ENCODE measurements at regions not wholly inside any gene's neighbourhood (a gene's known extent, or its start where the extent isn't known, plus 50 kb on each side); places are given as distances from the start of the nearest gene placed in this dataset.

- Histone ChIP-seq H3K14ac (ENCODE audit: low read length in 2 of 2) (no peak overlapping the region), H3K27me3 (ENCODE audit: control insufficient read depth in 1 of 2, insufficient read depth in 1 of 2, low read length in 2 of 2) (no peaks in the 10 kb centered on the region), H3K27ac (ENCODE audit: low read length, poor library complexity, severe bottlenecking) (no peak overlapping the region), H3K9ac (ENCODE audit: low read length) (no peak overlapping the region), H4K91ac (ENCODE audit: low read length) (no peak overlapping the region), H2AK5ac (ENCODE audit: low read length, severe bottlenecking) (no peak overlapping the region), H2AFZ (ENCODE audit: low read depth, low read length) (no peak overlapping the region), H3K4me3 (ENCODE audit: insufficient read depth in 1 of 2, low read depth in 1 of 2, low read length in 2 of 2) (no peak overlapping the region), H3K4me2 (ENCODE audit: low read length, poor library complexity, severe bottlenecking) (no peak overlapping the region), H3K4ac (ENCODE audit: low read depth in 1 of 2, low read length in 2 of 2) (no peak overlapping the region), H3K4me1 (ENCODE audit: control insufficient read depth, insufficient read depth, low read depth, low read length) (peaks cover 2% of the 10 kb centered on the region), H3K23ac (ENCODE audit: low read length in 2 of 2) (no peak overlapping the region), H3K36me3 (ENCODE audit: control insufficient read depth in 1 of 2, insufficient read depth in 2 of 2, low read depth in 1 of 2, low read length in 2 of 2) (no peaks in the 10 kb centered on the region), H2BK12ac (ENCODE audit: low read length in 2 of 2) (no peak overlapping the region), H2BK120ac (ENCODE audit: low read depth, low read length) (no peak overlapping the region), H3K79me1 (replicated peaks; ENCODE audit: low read length, poor library complexity, severe bottlenecking) (no peaks in the 10 kb centered on the region), H3K9me3 (ENCODE audit: control insufficient read depth, low read length) (no peaks in the 10 kb centered on the region), H2BK5ac (ENCODE audit: low read depth, low read length, poor library complexity, severe bottlenecking) (no peak overlapping the region), H3K18ac (ENCODE audit: low read depth in 1 of 2, low read length in 2 of 2) (no peak overlapping the region), H4K8ac (ENCODE audit: low read length) (no peak overlapping the region), H2BK15ac (ENCODE audit: low read depth, poor library complexity, severe bottlenecking) (no peak overlapping the region)
- WGBS, result 90% methylated on average over 5 of the region's 5 CpGs
- DNase-seq, result no peak
Observed at GRCh38 chr6:14270142-14270893, 152.7 kb downstream of the CD83 start.

DNA sequence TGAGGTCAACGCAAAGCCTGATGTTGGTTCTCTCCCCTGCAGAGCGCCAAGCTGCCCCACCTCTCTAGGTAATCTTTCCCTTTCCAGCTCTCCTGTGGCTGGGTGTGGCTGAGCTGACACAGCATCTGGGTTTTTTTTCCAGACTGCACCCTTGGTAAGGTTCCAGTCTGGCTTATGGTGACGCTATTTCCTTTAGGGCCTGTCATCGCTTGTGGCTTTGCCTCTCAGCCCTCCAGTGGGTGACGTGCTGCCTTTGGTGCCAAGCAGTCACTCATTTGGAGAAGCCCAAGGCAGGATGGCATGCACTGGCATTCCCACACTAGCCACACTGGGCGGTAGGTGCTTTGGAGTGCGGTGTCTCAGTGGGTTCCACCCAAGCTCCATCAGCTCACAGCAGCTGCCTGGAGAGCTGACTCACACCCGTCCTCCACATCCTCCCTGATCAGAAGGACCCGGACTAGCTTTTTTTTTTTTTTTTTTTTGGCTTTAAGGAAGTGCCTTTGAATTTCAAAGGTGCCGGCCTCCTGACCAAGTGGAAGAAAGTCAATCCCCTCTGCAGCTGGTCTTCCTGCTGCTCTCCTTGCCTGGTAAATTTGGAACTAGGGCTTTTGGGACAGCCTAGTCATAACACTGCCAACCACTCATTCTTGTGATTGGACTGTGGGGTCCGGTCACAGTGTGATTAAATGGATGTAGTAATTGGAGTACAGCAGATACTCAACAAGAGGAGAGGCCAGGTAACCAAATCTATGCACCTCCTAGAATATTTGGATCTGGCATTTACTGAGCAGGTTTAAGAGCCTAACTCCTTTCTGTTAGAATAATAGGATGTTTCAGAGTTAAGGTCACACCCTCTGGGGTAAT lies 153.6 kb downstream of the CD83 start:
- H3K9me3 ChIP-seq (ENCODE audit: control insufficient read depth, low read length), result no peaks in the 10 kb centered on the region
- H2AK5ac ChIP-seq (ENCODE audit: low read length, severe bottlenecking), result no peak overlapping the region
- H3K4me1 ChIP-seq (ENCODE audit: control insufficient read depth, insufficient read depth, low read depth, low read length), result peaks cover 2% of the 10 kb centered on the region
- no peak overlapping the region for H2BK5ac ChIP-seq (ENCODE audit: low read depth, low read length, poor library complexity, severe bottlenecking)
- no peak overlapping the region for H3K27ac ChIP-seq (ENCODE audit: low read length, poor library complexity, severe bottlenecking)
- H3K4me3 ChIP-seq (ENCODE audit: insufficient read depth in 1 of 2, low read depth in 1 of 2, low read length in 2 of 2), result no peak overlapping the region
- no peak overlapping the region for H3K18ac ChIP-seq (ENCODE audit: low read depth in 1 of 2, low read length in 2 of 2)
- H3K4ac ChIP-seq (ENCODE audit: low read depth in 1 of 2, low read length in 2 of 2), result no peak overlapping the region
- no peak overlapping the region for H3K4me2 ChIP-seq (ENCODE audit: low read length, poor library complexity, severe bottlenecking)
- no peak for DNase-seq
- no peaks in the 10 kb centered on the region for H3K79me1 ChIP-seq (replicated peaks; ENCODE audit: low read length, poor library complexity, severe bottlenecking)
- no peak overlapping the region for H3K9ac ChIP-seq (ENCODE audit: low read length)
- H3K23ac ChIP-seq (ENCODE audit: low read length in 2 of 2), result no peak overlapping the region
- H3K27me3 ChIP-seq (ENCODE audit: control insufficient read depth in 1 of 2, insufficient read depth in 1 of 2, low read length in 2 of 2), result no peaks in the 10 kb centered on the region
- H2AFZ ChIP-seq (ENCODE audit: low read depth, low read length), result no peak overlapping the region
- H2BK12ac ChIP-seq (ENCODE audit: low read length in 2 of 2), result no peak overlapping the region
- no peak overlapping the region for H4K8ac ChIP-seq (ENCODE audit: low read length)
- H4K91ac ChIP-seq (ENCODE audit: low read length), result no peak overlapping the region
- no peak overlapping the region for H2BK15ac ChIP-seq (ENCODE audit: low read depth, poor library complexity, severe bottlenecking)
- 72% methylated on average over 11 of the region's 11 CpGs for WGBS
- no peak overlapping the region for H3K14ac ChIP-seq (ENCODE audit: low read length in 2 of 2)
- no peak overlapping the region for H2BK120ac ChIP-seq (ENCODE audit: low read depth, low read length)
- H3K36me3 ChIP-seq (ENCODE audit: control insufficient read depth in 1 of 2, insufficient read depth in 2 of 2, low read depth in 1 of 2, low read length in 2 of 2), result no peaks in the 10 kb centered on the region

DNA sequence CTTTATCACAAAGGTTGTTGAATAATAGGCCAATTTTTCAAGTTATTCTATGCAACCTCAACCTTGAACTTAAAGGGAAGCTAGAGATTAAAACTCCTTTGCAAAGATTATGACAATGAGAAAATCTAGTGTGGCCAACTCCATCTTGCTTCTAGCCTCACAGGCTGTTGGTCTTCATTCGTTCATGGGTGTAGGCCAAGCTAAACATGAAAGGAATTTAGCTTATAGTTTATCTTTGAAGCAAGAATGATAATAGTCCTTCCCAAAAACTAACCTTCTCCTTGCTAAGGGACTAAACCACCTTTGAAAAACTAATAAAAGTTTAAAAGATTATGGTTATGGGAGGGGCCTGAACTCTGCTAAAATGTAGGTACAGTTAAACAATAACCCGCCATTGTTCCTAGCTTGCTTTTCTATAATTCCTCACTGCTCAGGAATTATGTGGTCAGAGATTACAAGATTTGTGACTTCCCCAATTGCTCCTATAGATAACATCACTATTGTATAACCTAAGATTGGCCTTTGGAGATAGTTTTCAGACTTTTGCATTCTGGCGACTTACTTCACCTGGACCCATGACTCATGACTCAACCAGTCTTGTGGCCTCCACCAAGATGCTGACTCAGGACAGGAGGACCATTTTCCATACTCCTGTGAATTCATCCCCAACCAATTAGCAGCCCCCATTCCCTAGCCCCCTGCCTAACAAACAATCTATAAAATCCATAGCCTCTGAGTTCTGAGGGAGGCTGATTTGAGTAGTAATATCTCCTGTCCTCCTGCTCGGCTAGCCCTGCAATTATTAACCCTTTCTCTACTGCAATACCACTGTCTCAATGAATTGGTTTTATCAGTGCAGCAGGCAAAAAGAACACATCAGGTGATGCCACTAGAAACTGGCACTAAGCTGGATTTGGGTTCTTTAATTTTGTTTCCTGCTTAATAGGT lies 154.5 kb downstream of the CD83 start:
- Histone ChIP-seq H3K4me1 (ENCODE audit: control insufficient read depth, insufficient read depth, low read depth, low read length) (peaks cover 2% of the 10 kb centered on the region), H2BK12ac (ENCODE audit: low read length in 2 of 2) (no peak overlapping the region), H3K79me1 (replicated peaks; ENCODE audit: low read length, poor library complexity, severe bottlenecking) (no peaks in the 10 kb centered on the region), H4K8ac (ENCODE audit: low read length) (no peak overlapping the region), H3K27ac (ENCODE audit: low read length, poor library complexity, severe bottlenecking) (no peak overlapping the region), H3K36me3 (ENCODE audit: control insufficient read depth in 1 of 2, insufficient read depth in 2 of 2, low read depth in 1 of 2, low read length in 2 of 2) (no peaks in the 10 kb centered on the region), H3K4ac (ENCODE audit: low read depth in 1 of 2, low read length in 2 of 2) (no peak overlapping the region), H3K9ac (ENCODE audit: low read length) (no peak overlapping the region), H2AFZ (ENCODE audit: low read depth, low read length) (no peak overlapping the region), H3K18ac (ENCODE audit: low read depth in 1 of 2, low read length in 2 of 2) (no peak overlapping the region), H2BK120ac (ENCODE audit: low read depth, low read length) (no peak overlapping the region), H3K14ac (ENCODE audit: low read length in 2 of 2) (no peak overlapping the region), H3K4me3 (ENCODE audit: insufficient read depth in 1 of 2, low read depth in 1 of 2, low read length in 2 of 2) (no peak overlapping the region), H3K9me3 (ENCODE audit: control insufficient read depth, low read length) (no peaks in the 10 kb centered on the region), H3K23ac (ENCODE audit: low read length in 2 of 2) (no peak overlapping the region), H2BK5ac (ENCODE audit: low read depth, low read length, poor library complexity, severe bottlenecking) (no peak overlapping the region), H3K4me2 (ENCODE audit: low read length, poor library complexity, severe bottlenecking) (no peak overlapping the region), H2AK5ac (ENCODE audit: low read length, severe bottlenecking) (no peak overlapping the region), H2BK15ac (ENCODE audit: low read depth, poor library complexity, severe bottlenecking) (no peak overlapping the region), H3K27me3 (ENCODE audit: control insufficient read depth in 1 of 2, insufficient read depth in 1 of 2, low read length in 2 of 2) (no peaks in the 10 kb centered on the region), H4K91ac (ENCODE audit: low read length) (no peak overlapping the region)
- 86% methylated on average over 1 of the region's 4 CpGs for WGBS
- no peak for DNase-seq

Measured in mesenchymal stem cell (in vitro differentiated cells and primary cell).